OCI-LY3 (cell line): ENCODE measurements at regions not wholly inside any gene's neighbourhood (a gene's known extent, or its start where the extent isn't known, plus 50 kb on each side); places are given as distances from the start of the nearest gene placed in this dataset.
"Not testable (repeated sequence)": the region's sequence is repeated elsewhere in the genome, so short reads cannot be mapped to it uniquely, and the experiment has no call there.

Experiments
- H2AFZ ChIP-seq: fragments of 200-600, 300-600 bp; shearing (Covaris generic); 2 replicates; pipeline ENCODE4 v1.6.0; 2014; ENCODE audit warnings: antibody characterized with exemption, low read depth, low read length
- H3K27ac ChIP-seq: fragments of 200-600, 300-600 bp; sonication (generic); 2 replicates; pipeline ENCODE4 v1.5.1; 2014; ENCODE audit warnings: mild to moderate bottlenecking, low read length, moderate library complexity, mixed read lengths
- H3K27me3 ChIP-seq: fragments of 200-600, 300-600 bp; sonication (generic); 2 replicates; pipeline ENCODE4 v1.6.1; 2014; ENCODE audit warnings: low read depth, low read length, mixed read lengths
- H3K36me3 ChIP-seq: fragments of 200-600, 300-600 bp; sonication (generic); replicated peaks from 2 replicates; pipeline ENCODE3; 2014; ENCODE audit warnings: low read depth, low read length, mixed read lengths
- H3K4me1 ChIP-seq: fragments of 300-600, 200-600 bp; sonication (generic); 2 replicates; pipeline ENCODE4 v1.6.1; 2014; ENCODE audit warnings: low read length, mixed read lengths
- H3K4me2 ChIP-seq: fragments of 200-600, 300-600 bp; sonication (generic); 2 replicates; pipeline ENCODE4 v1.6.1; 2014; ENCODE audit warnings: low read length, mixed read lengths
- H3K4me3 ChIP-seq: fragments of 300-600, 200-600 bp; sonication (generic); 2 replicates; pipeline ENCODE4 v1.5.1; 2014; ENCODE audit warnings: antibody characterized with exemption, mild to moderate bottlenecking, low read length, moderate library complexity
- H3K79me2 ChIP-seq: fragments of 300-600, 200-600 bp; shearing (Covaris generic); 2 replicates; pipeline ENCODE4 v1.6.1; 2014; ENCODE audit warnings: mild to moderate bottlenecking, low read length, mixed read lengths
- H3K9ac ChIP-seq: fragments of 300-600, 200-600 bp; shearing (Covaris generic); 2 replicates; pipeline ENCODE4 v1.6.0; 2014; ENCODE audit warnings: mild to moderate bottlenecking, low read length, moderate library complexity
- H3K9me3 ChIP-seq: fragments of 200-600, 300-600 bp; shearing (Covaris generic); 2 replicates; pipeline ENCODE4 v1.6.1; 2014; ENCODE audit warnings: low read length, mixed read lengths; ENCODE audit not compliant: insufficient read depth
- H4K20me1 ChIP-seq: fragments of 200-600, 300-600 bp; sonication (generic); 2 replicates; pipeline ENCODE4 v1.6.1; 2016; ENCODE audit warnings: low read length, mixed read lengths; ENCODE audit not compliant: insufficient read depth
- EZH2phosphoT487 ChIP-seq: fragments of 200-600 bp; shearing (Covaris generic); IDR thresholded peaks from 2 replicates; pipeline ENCODE4 v1.6.1; 2018; ENCODE audit warnings: antibody characterized with exemption, mixed run types, low read depth
- TF ChIP-seq, protein P1 (sequence below): fragments of 200-600, 300-600 bp; sonication (generic); IDR thresholded peaks from 2 replicates; pipeline ENCODE4 v1.5.1; 2014; ENCODE audit warnings: antibody characterized with exemption, low read length, low read depth

DNA sequence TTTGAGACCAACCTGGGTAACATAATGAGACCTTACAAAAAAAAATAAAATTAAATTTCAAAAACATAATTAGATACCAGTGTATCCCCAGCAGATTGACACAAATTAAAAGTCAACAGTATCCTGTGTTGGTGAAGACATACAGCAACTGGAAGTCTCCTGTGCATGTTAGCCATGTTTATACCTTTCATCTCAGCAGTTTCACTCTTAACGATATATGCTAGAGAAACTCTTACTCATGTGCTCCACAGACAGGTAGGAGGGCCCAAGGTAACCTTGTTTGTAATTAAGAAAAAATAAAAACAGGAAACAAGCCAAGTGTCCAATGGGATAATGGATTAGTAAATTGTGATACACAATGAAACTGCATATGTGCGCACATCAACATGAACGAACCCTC is 50.1 kb upstream of the N4BP3 start:
- H3K4me1 ChIP-seq, result peaks cover 27% of the 10 kb centered on the region
- TF ChIP-seq, protein P1, sequence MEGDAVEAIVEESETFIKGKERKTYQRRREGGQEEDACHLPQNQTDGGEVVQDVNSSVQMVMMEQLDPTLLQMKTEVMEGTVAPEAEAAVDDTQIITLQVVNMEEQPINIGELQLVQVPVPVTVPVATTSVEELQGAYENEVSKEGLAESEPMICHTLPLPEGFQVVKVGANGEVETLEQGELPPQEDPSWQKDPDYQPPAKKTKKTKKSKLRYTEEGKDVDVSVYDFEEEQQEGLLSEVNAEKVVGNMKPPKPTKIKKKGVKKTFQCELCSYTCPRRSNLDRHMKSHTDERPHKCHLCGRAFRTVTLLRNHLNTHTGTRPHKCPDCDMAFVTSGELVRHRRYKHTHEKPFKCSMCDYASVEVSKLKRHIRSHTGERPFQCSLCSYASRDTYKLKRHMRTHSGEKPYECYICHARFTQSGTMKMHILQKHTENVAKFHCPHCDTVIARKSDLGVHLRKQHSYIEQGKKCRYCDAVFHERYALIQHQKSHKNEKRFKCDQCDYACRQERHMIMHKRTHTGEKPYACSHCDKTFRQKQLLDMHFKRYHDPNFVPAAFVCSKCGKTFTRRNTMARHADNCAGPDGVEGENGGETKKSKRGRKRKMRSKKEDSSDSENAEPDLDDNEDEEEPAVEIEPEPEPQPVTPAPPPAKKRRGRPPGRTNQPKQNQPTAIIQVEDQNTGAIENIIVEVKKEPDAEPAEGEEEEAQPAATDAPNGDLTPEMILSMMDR, result no peak
- TF ChIP-seq EZH2phosphoT487, result no peak

DNA sequence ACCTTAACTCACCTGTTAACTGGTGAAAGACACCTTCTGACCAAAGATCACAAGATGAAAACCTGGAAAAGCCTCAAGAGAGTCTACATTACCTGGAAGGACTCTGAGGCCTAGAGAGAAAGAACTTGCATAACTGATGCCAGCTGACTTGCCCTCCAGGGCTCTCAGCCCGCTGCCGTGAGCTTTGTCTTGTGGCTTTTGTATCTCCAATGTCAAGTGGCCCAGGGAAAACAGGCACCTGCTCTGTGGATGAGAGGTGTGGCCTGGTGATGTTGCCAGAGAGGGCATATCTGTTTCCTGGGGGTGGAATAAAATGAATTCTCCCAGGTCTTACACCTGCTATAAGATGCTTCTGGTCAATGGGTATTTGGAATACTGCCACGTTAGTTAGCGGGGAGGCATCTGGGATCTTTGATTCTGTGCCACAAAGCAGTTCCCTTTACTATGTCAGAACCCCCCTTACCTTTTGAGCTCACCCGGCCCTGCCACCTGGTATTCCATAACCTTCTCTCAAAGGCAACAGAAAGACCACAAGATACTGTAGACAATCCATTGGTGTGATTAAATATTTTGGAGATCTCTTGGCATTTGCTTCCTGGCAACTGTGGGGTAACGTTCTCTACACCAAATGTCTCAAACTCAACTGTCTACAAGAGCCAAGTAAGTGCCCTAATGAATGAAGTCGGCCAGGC is 54.9 kb upstream of the N4BP3 start:
- H3K27ac ChIP-seq, result no peak overlapping the region
- no peaks in the 10 kb centered on the region for H3K79me2 ChIP-seq
- no peaks in the 10 kb centered on the region for H3K27me3 ChIP-seq
- H3K4me3 ChIP-seq, result no peak overlapping the region
- no peaks in the 10 kb centered on the region for H3K36me3 ChIP-seq
- H3K9ac ChIP-seq, result no peak overlapping the region
- no peaks in the 10 kb centered on the region for H3K9me3 ChIP-seq
- TF ChIP-seq EZH2phosphoT487, result no peak
- TF ChIP-seq, protein P1, result no peak
- H3K4me1 ChIP-seq, result 0 out of 2 replicates have a peak, but pooled peaks cover 2% of the 10 kb centered on the region
- no peaks in the 10 kb centered on the region for H4K20me1 ChIP-seq
- no peak overlapping the region for H2AFZ ChIP-seq
- H3K4me2 ChIP-seq, result no peak overlapping the region

More for the DNA sequence above, 50.1 kb upstream of the N4BP3 start:
- Histone ChIP-seq H3K9ac (no peak overlapping the region), H3K27me3 (peaks cover 17% of the 10 kb centered on the region), H3K79me2 (no peaks in the 10 kb centered on the region), H3K9me3 (no peaks in the 10 kb centered on the region), H3K4me3 (no peak overlapping the region), H2AFZ (no peak overlapping the region), H3K27ac (no peak overlapping the region), H4K20me1 (no peaks in the 10 kb centered on the region), H3K4me2 (no peak overlapping the region), H3K36me3 (no peaks in the 10 kb centered on the region)

DNA sequence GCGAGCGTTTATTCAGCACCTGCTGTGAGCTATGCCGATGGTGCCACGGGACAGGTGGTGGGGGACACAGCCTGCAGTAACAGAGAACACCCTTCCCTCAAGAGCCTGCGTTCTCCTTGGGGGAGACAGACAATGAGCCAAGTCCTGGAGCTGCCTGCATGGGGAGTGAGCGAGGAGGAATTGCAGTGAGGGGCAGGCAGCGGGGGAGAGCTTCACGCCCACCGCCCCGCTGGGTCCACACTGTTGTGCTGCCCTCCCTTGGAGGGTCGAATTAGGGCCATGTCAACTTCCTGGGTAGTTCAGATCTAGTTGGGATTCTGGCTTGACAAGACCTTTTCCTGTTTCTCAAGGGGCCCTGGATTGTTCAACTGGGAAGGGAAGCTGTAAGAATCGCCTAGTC is 55.5 kb upstream of the N4BP3 start:
- no peak overlapping the region for H3K4me2 ChIP-seq
- H3K9me3 ChIP-seq, result no peaks in the 10 kb centered on the region
- H3K4me3 ChIP-seq, result no peak overlapping the region
- no peak overlapping the region for H3K9ac ChIP-seq
- no peak overlapping the region for H2AFZ ChIP-seq
- no peaks in the 10 kb centered on the region for H3K36me3 ChIP-seq
- no peak overlapping the region for H3K27ac ChIP-seq
- no peaks in the 10 kb centered on the region for H3K79me2 ChIP-seq
- 0 out of 2 replicates have a peak, but pooled peaks cover 2% of the 10 kb centered on the region for H3K4me1 ChIP-seq
- TF ChIP-seq, protein P1, result no peak
- TF ChIP-seq EZH2phosphoT487, result no peak
- no peaks in the 10 kb centered on the region for H3K27me3 ChIP-seq
- no peaks in the 10 kb centered on the region for H4K20me1 ChIP-seq

DNA sequence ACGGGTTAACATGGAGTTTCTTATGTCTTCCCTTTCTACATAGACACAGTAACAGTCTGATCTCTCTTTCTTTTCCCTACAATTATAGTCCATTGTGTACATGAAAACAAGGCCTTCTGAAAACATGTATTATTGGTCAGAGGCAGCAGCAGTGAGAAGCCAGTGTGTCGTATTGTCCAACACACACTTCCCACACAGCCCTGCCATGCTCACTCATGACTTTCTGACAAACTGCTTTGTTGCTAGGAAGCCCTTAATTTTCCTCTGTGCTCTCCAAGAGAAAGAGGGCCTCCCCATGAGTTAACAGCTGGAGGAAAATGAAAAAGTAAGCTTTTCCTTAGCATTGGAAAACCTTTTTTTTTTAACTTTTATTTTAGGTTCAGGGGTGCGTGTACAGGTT is 56.4 kb upstream of the N4BP3 start:
- TF ChIP-seq, protein P1, result no peak
- TF ChIP-seq EZH2phosphoT487, result no peak
- H4K20me1 ChIP-seq, result no peaks in the 10 kb centered on the region
- no peak overlapping the region for H3K27ac ChIP-seq
- H3K4me2 ChIP-seq, result no peak overlapping the region
- no peaks in the 10 kb centered on the region for H3K27me3 ChIP-seq
- no peaks in the 10 kb centered on the region for H3K36me3 ChIP-seq
- H3K4me1 ChIP-seq, result no peaks in the 10 kb centered on the region
- no peak overlapping the region for H2AFZ ChIP-seq
- no peak overlapping the region for H3K9ac ChIP-seq
- H3K9me3 ChIP-seq, result no peaks in the 10 kb centered on the region
- no peak overlapping the region for H3K4me3 ChIP-seq
- no peaks in the 10 kb centered on the region for H3K79me2 ChIP-seq

DNA sequence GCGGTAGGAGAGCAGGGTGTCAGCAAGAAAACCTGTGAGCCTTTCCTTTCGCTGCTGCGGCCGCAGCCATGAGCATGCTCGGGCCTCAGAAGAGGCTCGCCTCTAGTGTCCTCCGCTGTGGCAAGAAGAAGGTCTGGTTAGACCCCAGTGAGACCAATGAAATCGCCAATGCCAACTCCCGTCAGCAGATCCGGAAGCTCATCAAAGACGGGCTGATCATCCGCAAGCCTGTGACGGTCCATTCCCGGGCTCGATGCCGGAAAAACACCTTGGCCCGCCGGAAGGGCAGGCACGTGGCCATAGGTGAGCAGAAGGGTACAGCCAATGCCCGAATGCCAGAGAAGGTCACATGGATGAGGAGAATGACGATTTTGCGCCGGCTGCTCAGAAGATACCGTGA is 57.8 kb upstream of the N4BP3 start:
- not testable (repeated sequence) for H3K4me1 ChIP-seq, H3K36me3 ChIP-seq, H4K20me1 ChIP-seq, H3K9me3 ChIP-seq, H3K4me2 ChIP-seq, H3K27ac ChIP-seq, H3K4me3 ChIP-seq, H3K79me2 ChIP-seq, H2AFZ ChIP-seq, H3K9ac ChIP-seq, H3K27me3 ChIP-seq

DNA sequence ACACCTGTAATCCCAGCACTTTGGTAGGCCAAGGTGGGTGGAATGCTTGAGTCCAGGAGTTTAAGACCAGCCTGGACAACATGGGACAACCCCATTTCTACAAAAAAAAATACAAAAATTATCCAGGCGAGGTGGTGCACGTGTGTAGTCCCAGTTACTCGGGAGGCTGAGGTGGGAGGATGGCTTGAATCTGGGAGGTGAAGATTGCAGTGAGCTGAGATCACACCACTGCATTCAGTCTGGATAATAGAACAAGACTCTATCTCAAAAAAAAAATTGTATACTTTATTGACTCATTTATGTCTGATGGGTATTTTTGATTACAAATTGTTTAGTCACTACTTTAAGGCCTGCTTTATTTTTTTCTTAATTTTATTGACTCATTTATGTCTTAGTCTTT is 56.0 kb upstream of the PROP1 start:
- not testable (repeated sequence) for H3K4me3 ChIP-seq, H3K9me3 ChIP-seq, H3K36me3 ChIP-seq, H3K27ac ChIP-seq, H4K20me1 ChIP-seq, H3K79me2 ChIP-seq, H2AFZ ChIP-seq, H3K27me3 ChIP-seq, H3K4me1 ChIP-seq, H3K4me2 ChIP-seq, H3K9ac ChIP-seq
